ENCODE measurements at regions not wholly inside any gene's neighbourhood (a gene's known extent, or its start where the extent isn't known, plus 50 kb on each side); places are given as distances from the start of the nearest gene placed in this dataset.

DNA sequence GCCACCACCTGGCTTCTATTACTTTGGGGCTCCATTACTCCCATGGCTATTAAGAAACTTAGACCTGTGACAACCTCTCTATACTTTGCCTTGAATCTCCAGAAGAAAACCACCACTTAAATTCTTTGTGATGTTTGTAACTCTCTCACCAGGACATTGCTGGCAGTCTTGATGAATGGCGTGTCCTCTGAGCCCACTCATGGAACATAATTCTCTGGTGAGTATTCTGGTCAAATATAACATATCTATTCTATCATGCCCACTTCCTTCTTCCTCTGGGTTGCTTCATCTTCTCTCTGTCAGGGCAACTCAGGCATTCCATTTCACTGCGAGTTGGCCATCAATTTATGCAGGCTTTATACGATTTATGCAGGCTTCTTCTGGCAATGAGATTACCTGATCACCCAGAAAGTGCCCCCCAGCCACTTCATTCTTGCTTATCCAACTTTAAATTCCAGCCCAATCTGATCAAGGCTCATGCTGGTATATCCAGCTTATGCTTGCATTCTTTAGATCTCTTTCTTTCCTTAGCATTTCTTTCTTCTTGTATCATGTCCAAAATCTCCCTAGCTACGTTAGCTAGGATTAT lies 112.0 kb upstream of the CHRM3 start:
- in situ Hi-C loops (cut with MboI; ENCODE audit: low sequenced_read_pairs, unreplicated experiment), result no loop called here
- no peak for DNase-seq (ENCODE audit: low spot score)
- no peak for TF ChIP-seq CTCF (IDR thresholded peaks at IDR 0.05; ENCODE audit: borderline replicate concordance, control extremely low read depth, extremely low read depth, insufficient read depth, missing control alignments)

GRCh38 chr1:239270509-239270908 lies 115.9 kb upstream of the CHRM3 start:
- no peak for DNase-seq (ENCODE audit: low spot score)
- in situ Hi-C loops (cut with MboI; ENCODE audit: low sequenced_read_pairs, unreplicated experiment), result no loop called here
- TF ChIP-seq CTCF (IDR thresholded peaks at IDR 0.05; ENCODE audit: borderline replicate concordance, control extremely low read depth, extremely low read depth, insufficient read depth, missing control alignments), result no peak

GRCh38 chr1:239269706-239270105 lies 116.7 kb upstream of the CHRM3 start:
- TF ChIP-seq CTCF (IDR thresholded peaks at IDR 0.05; ENCODE audit: borderline replicate concordance, control extremely low read depth, extremely low read depth, insufficient read depth, missing control alignments), result no peak
- in situ Hi-C loops (cut with MboI; ENCODE audit: low sequenced_read_pairs, unreplicated experiment), result no loop called here

GRCh38 chr1:239268941-239269340 lies 117.4 kb upstream of the CHRM3 start:
- no peak for DNase-seq (ENCODE audit: low spot score)
- in situ Hi-C loops (cut with MboI; ENCODE audit: low sequenced_read_pairs, unreplicated experiment), result no loop called here

More at GRCh38 chr1:239269706-239270105, 116.7 kb upstream of the CHRM3 start:
- DNase-seq (ENCODE audit: low spot score), result no peak

DNA sequence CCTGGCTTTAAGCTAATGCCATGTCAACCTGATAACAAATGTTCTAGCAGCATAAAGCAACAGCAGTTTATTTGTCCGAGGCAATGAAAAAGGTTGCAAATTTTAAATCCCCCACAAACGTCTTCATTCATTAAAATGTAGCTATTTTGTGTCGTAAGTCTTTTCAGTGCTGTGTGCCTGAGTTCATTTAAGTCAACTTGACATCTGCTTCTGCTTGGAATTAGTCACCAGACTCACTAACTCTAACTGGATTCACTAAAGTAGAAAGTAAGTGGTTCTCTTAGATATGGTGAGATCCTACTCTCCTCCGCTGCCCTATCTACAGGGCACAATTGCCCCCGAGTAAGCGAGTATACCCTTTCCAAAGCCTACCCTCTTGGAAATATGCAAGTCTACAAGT lies 118.4 kb upstream of the CHRM3 start:
- DNase-seq (ENCODE audit: low spot score), result no peak
- no peak for TF ChIP-seq CTCF (IDR thresholded peaks at IDR 0.05; ENCODE audit: borderline replicate concordance, control extremely low read depth, extremely low read depth, insufficient read depth, missing control alignments)
- in situ Hi-C loops (cut with MboI; ENCODE audit: low sequenced_read_pairs, unreplicated experiment), result no loop called here

More at GRCh38 chr1:239268941-239269340, 117.4 kb upstream of the CHRM3 start:
- no peak for TF ChIP-seq CTCF (IDR thresholded peaks at IDR 0.05; ENCODE audit: borderline replicate concordance, control extremely low read depth, extremely low read depth, insufficient read depth, missing control alignments)

DNA sequence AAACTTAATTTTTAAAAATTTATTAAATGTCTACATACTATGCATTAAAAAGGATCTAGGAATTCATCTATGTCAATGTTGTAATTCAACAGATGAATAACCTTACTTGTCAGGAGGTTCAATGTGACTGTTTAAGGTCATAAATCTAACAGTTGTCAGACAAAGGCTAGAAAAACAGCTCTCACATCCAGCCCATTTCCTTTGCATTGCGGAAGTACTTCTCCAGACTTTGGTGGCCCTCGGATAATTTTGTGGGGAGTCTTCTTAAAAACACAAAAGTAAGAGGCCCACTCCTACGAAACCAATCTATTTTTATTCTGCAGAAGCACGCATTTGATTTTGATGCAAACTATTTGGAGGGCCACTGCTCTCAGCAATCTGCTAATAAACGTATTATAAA lies 122.6 kb upstream of the CHRM3 start:
- in situ Hi-C loops (cut with MboI; ENCODE audit: low sequenced_read_pairs, unreplicated experiment), result no loop called here
- DNase-seq (ENCODE audit: low spot score), result no peak

More for the DNA sequence above, 122.6 kb upstream of the CHRM3 start:
- no peak for TF ChIP-seq CTCF (IDR thresholded peaks at IDR 0.05; ENCODE audit: borderline replicate concordance, control extremely low read depth, extremely low read depth, insufficient read depth, missing control alignments)

Data from GM13976 (cell line).